GM12801 (cell line): ENCODE measurements at regions not wholly inside any gene's neighbourhood (a gene's known extent, or its start where the extent isn't known, plus 50 kb on each side); places are given as distances from the start of the nearest gene placed in this dataset.

Source experiments
- CTCF ChIP-seq: IDR thresholded peaks from one replicate; pipeline ENCODE4 v1.5.1; 2011; ENCODE audit warnings: control low read depth; ENCODE audit not compliant: insufficient read length; ENCODE audit errors: extremely low read depth

- no peak for TF ChIP-seq CTCF
Observed at GRCh38 chr20:40565001-40565681, 123.9 kb downstream of the MAFB start.

- no peak for TF ChIP-seq CTCF
Observed at GRCh38 chr20:40563296-40563950, 125.6 kb downstream of the MAFB start.

- TF ChIP-seq CTCF, result no peak
Observed at GRCh38 chr20:40562031-40562430, 127.0 kb downstream of the MAFB start.

- TF ChIP-seq CTCF, result no peak
Observed at GRCh38 chr20:40561187-40561586, 127.8 kb downstream of the MAFB start.

- no peak for TF ChIP-seq CTCF
Observed at GRCh38 chr20:40558212-40558611, 130.8 kb downstream of the MAFB start.

GRCh38 chr20:40551125-40551530 lies 137.9 kb downstream of the MAFB start:
- no peak for TF ChIP-seq CTCF

GRCh38 chr20:40547483-40548091 lies 141.4 kb downstream of the MAFB start:
- no peak for TF ChIP-seq CTCF
